PC-3 (cell line): ENCODE measurements at regions not wholly inside any gene's neighbourhood (a gene's known extent, or its start where the extent isn't known, plus 50 kb on each side); places are given as distances from the start of the nearest gene placed in this dataset.
"Not testable (repeated sequence)": the region's sequence is repeated elsewhere in the genome, so short reads cannot be mapped to it uniquely, and the experiment has no call there.

Experiments
- EZH2 ChIP-seq: fragments of 300-600 bp; sonication (generic); IDR thresholded peaks from one replicate; pipeline ENCODE4 v1.6.1; 2017; ENCODE audit warnings: antibody characterized with exemption, mild to moderate bottlenecking, low read length; ENCODE audit not compliant: unreplicated experiment
- EZH2phosphoT487 ChIP-seq: fragments of 300-600 bp; sonication (generic); IDR thresholded peaks from 2 replicates; pipeline ENCODE4 v1.6.1; 2018; ENCODE audit warnings: mild to moderate bottlenecking, antibody characterized with exemption, low read length, borderline replicate concordance
- TF ChIP-seq, protein P1 (sequence below): fragments of 300-600 bp; sonication (generic); conservative IDR thresholded peaks from 2 replicates; pipeline ENCODE4 v1.5.1; 2017; ENCODE audit warnings: antibody characterized with exemption, low read depth, mild to moderate bottlenecking, low read length

DNA sequence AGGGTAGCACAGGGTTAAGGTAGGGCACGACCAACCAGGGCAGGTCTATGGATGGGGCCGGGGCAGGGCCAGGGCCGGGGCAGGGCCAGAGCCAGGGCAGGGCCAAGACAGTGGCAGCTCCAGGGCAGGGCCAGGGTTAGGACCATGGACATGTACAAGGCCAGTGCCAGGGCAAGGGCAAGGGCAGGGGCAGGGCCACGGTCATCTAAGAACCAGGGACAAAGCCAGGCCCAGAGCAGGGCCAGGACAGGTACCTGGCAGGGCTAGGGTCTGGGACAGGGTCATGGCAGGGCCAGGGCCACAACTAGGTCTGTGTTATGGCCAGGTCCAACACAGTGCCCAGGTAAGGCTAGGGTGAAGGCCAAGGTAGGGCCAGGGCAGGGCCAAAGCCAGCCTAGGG, 541.8 kb downstream of the TP53TG3F start:
- TF ChIP-seq EZH2, EZH2phosphoT487: not testable (repeated sequence)
- TF ChIP-seq, protein P1, sequence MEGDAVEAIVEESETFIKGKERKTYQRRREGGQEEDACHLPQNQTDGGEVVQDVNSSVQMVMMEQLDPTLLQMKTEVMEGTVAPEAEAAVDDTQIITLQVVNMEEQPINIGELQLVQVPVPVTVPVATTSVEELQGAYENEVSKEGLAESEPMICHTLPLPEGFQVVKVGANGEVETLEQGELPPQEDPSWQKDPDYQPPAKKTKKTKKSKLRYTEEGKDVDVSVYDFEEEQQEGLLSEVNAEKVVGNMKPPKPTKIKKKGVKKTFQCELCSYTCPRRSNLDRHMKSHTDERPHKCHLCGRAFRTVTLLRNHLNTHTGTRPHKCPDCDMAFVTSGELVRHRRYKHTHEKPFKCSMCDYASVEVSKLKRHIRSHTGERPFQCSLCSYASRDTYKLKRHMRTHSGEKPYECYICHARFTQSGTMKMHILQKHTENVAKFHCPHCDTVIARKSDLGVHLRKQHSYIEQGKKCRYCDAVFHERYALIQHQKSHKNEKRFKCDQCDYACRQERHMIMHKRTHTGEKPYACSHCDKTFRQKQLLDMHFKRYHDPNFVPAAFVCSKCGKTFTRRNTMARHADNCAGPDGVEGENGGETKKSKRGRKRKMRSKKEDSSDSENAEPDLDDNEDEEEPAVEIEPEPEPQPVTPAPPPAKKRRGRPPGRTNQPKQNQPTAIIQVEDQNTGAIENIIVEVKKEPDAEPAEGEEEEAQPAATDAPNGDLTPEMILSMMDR, result not testable (repeated sequence)
